OCI-LY1 (cell line): ENCODE measurements at regions not wholly inside any gene's neighbourhood (a gene's known extent, or its start where the extent isn't known, plus 50 kb on each side); places are given as distances from the start of the nearest gene placed in this dataset.
"Not testable (repeated sequence)": the region's sequence is repeated elsewhere in the genome, so short reads cannot be mapped to it uniquely, and the experiment has no call there.

ENCODE experiments used
- H2AFZ ChIP-seq: fragments of 200-600 bp; sonication (generic), shearing (Covaris generic); 2 replicates; pipeline ENCODE4 v1.6.0; 2014; ENCODE audit warnings: antibody characterized with exemption, mild to moderate bottlenecking, low read length
- H3F3A ChIP-seq: fragments of 200-600 bp; sonication (generic), shearing (Covaris generic); 2 replicates; pipeline ENCODE4 v1.6.0; 2014; ENCODE audit warnings: mild to moderate bottlenecking, antibody characterized with exemption, low read length, moderate library complexity; ENCODE audit not compliant: insufficient read depth
- H3K27ac ChIP-seq: fragments of 200-600 bp; sonication (generic); 2 replicates; pipeline ENCODE4 v1.5.1; 2014; ENCODE audit warnings: low read length, mixed run types, mild to moderate bottlenecking, low read depth; ENCODE audit not compliant: poor library complexity, severe bottlenecking
- H3K27me3 ChIP-seq: fragments of 200-600 bp; sonication (generic); 2 replicates; pipeline ENCODE4 v1.6.0; 2014; ENCODE audit warnings: antibody characterized with exemption, mild to moderate bottlenecking, low read length, moderate library complexity; ENCODE audit not compliant: insufficient read depth
- H3K36me3 ChIP-seq: fragments of 200-600 bp; sonication (generic); 2 replicates; pipeline ENCODE4 v1.6.1; 2014; ENCODE audit warnings: mild to moderate bottlenecking, antibody characterized with exemption, low read length, moderate library complexity, mixed read lengths; ENCODE audit not compliant: insufficient read depth
- H3K4me1 ChIP-seq: fragments of 200-600 bp; sonication (generic); 2 replicates; pipeline ENCODE4 v1.5.1; 2014; ENCODE audit warnings: mild to moderate bottlenecking, low read length, moderate library complexity; ENCODE audit not compliant: insufficient read depth, severe bottlenecking
- H3K4me2 ChIP-seq: fragments of 200-600 bp; sonication (generic), shearing (Covaris generic); 2 replicates; pipeline ENCODE4 v1.6.1; 2014; ENCODE audit warnings: low read length
- H3K4me3 ChIP-seq: fragments of 200-600 bp; sonication (generic); 2 replicates; pipeline ENCODE4 v1.5.1; 2014; ENCODE audit warnings: low read length, low read depth, mild to moderate bottlenecking, mixed read lengths; ENCODE audit not compliant: poor library complexity, severe bottlenecking
- H3K79me2 ChIP-seq: fragments of 200-600 bp; shearing (Covaris generic); 2 replicates; pipeline ENCODE4 v1.6.1; 2016; ENCODE audit warnings: mixed run types, low read length, mixed read lengths; ENCODE audit not compliant: insufficient read depth
- H3K9ac ChIP-seq: fragments of 200-600 bp; sonication (generic), shearing (Covaris generic); 2 replicates; pipeline ENCODE4 v1.6.1; 2014; ENCODE audit warnings: mild to moderate bottlenecking, low read length, mixed read lengths
- H3K9me2 ChIP-seq: fragments of 200-600 bp; sonication (generic), shearing (Covaris generic); 2 replicates; pipeline ENCODE4 v1.6.1; 2014; ENCODE audit warnings: low read depth, mild to moderate bottlenecking, low read length, mixed read lengths
- H3K9me3 ChIP-seq: fragments of 200-600 bp; shearing (Covaris generic); 2 replicates; pipeline ENCODE4 v1.6.1; 2014; ENCODE audit warnings: low read length, mixed read lengths
- H4K20me1 ChIP-seq: fragments of 200-600 bp; sonication (generic), shearing (Covaris generic); 2 replicates; pipeline ENCODE4 v1.6.0; 2016; ENCODE audit warnings: mild to moderate bottlenecking, low read length; ENCODE audit not compliant: insufficient read depth
- EZH2 ChIP-seq: fragments of 200-600 bp; sonication (generic), shearing (Covaris generic); IDR thresholded peaks from 2 replicates; pipeline ENCODE4 v1.8.0; 2017; ENCODE audit warnings: borderline replicate concordance, mixed run types, mild to moderate bottlenecking, antibody characterized with exemption, low read length, moderate library complexity, mixed read lengths
- TF ChIP-seq, protein P1 (sequence below): fragments of 200-600 bp; sonication (generic), shearing (Covaris generic); IDR thresholded peaks from 2 replicates; pipeline ENCODE4 v1.5.1; 2017; ENCODE audit warnings: mild to moderate bottlenecking, antibody characterized with exemption, low read length, moderate library complexity, mixed read lengths

DNA sequence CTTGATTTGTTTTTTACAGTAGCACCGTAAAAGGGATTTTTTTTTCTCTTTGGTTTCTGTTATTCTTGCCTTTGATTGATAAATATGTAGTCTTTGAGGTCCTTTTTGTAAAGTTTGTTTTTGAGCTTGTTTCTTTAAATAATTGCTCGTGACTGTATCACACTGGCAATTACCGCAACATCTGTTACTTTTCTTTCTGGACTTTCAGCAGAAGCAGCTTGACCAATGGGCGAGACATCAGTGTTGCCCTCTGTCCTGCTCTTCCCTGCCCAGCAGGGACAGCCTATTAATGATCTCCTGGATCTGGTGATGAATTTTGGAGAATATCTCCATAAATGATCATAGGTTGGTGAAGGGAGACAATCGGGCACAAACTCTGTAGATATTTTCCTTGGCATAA lies 74.9 kb downstream of the TDRD15 start:
- Histone ChIP-seq H3K9ac (no peak overlapping the region), H3K79me2 (no peaks in the 10 kb centered on the region), H3K36me3 (no peaks in the 10 kb centered on the region), H3K4me1 (no peaks in the 10 kb centered on the region), H3F3A (no peaks in the 10 kb centered on the region), H3K4me2 (no peak overlapping the region), H4K20me1 (no peaks in the 10 kb centered on the region), H3K9me3 (no peaks in the 10 kb centered on the region), H3K27me3 (no peaks in the 10 kb centered on the region), H3K4me3 (no peak overlapping the region), H2AFZ (no peak overlapping the region), H3K9me2 (no peaks in the 10 kb centered on the region), H3K27ac (no peak overlapping the region)
- TF ChIP-seq, protein P1, sequence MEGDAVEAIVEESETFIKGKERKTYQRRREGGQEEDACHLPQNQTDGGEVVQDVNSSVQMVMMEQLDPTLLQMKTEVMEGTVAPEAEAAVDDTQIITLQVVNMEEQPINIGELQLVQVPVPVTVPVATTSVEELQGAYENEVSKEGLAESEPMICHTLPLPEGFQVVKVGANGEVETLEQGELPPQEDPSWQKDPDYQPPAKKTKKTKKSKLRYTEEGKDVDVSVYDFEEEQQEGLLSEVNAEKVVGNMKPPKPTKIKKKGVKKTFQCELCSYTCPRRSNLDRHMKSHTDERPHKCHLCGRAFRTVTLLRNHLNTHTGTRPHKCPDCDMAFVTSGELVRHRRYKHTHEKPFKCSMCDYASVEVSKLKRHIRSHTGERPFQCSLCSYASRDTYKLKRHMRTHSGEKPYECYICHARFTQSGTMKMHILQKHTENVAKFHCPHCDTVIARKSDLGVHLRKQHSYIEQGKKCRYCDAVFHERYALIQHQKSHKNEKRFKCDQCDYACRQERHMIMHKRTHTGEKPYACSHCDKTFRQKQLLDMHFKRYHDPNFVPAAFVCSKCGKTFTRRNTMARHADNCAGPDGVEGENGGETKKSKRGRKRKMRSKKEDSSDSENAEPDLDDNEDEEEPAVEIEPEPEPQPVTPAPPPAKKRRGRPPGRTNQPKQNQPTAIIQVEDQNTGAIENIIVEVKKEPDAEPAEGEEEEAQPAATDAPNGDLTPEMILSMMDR: no peak
- no peak for TF ChIP-seq EZH2

DNA sequence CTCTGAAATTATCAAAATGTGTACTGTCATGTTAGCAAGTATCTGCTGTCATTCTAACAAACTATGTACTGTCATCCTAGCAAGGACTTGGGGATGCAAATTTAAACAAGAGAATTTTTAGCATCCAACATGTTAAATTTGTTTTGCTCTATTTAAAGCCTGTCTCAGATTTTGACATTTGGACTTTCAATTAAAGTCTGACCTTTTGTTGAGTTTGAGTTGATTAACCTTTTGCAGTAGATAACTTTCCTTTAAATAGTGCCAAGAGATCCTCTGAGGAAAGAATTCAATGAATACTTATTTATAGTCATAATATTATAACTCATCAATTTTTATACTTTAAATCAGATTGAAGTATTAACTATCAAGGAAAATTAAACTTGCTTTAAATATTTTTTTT lies 80.2 kb downstream of the TDRD15 start:
- no peaks in the 10 kb centered on the region for H3K36me3 ChIP-seq
- no peak overlapping the region for H3K4me3 ChIP-seq
- H3K4me1 ChIP-seq: no peaks in the 10 kb centered on the region
- H3F3A ChIP-seq: no peaks in the 10 kb centered on the region
- no peaks in the 10 kb centered on the region for H3K79me2 ChIP-seq
- no peak overlapping the region for H3K4me2 ChIP-seq
- H2AFZ ChIP-seq: no peak overlapping the region
- H3K27ac ChIP-seq: no peak overlapping the region
- no peaks in the 10 kb centered on the region for H4K20me1 ChIP-seq
- no peaks in the 10 kb centered on the region for H3K9me3 ChIP-seq
- H3K9ac ChIP-seq: no peak overlapping the region
- no peaks in the 10 kb centered on the region for H3K27me3 ChIP-seq
- no peaks in the 10 kb centered on the region for H3K9me2 ChIP-seq
- no peak for TF ChIP-seq EZH2
- TF ChIP-seq, protein P1: no peak

DNA sequence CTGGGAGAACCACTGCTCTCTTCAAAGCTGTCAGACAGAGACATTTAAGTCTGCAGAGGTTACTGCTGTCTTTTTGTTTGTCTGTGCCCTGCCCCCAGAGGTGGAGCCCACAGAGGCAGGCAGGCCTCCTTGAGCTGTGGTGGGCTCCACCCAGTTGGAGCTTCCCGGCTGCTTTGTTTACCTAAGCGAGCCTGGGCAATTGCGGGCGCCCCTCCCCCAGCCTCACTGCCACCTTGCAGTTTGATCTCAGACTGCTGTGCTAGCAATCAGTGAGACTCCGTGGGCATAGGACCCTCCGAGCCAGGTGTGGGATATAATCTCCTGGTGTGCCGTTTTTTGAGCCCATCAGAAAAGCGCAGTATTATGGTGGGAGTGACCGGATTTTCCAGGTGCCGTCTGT lies 90.3 kb downstream of the TDRD15 start:
- H3K4me3 ChIP-seq, H3K36me3 ChIP-seq, H3K9me3 ChIP-seq, H3K4me1 ChIP-seq, H3K9ac ChIP-seq, H4K20me1 ChIP-seq, H3K9me2 ChIP-seq, H2AFZ ChIP-seq, H3K27me3 ChIP-seq, H3K79me2 ChIP-seq, H3K4me2 ChIP-seq, H3K27ac ChIP-seq, H3F3A ChIP-seq: not testable (repeated sequence)

GRCh38 chr2:21217442-21217841 lies 93.7 kb downstream of the TDRD15 start:
- Histone ChIP-seq H3K4me1 (no peaks in the 10 kb centered on the region), H2AFZ (no peak overlapping the region), H3K4me3 (no peak overlapping the region), H3K9me3 (no peaks in the 10 kb centered on the region), H3K27me3 (no peaks in the 10 kb centered on the region), H3K9me2 (no peaks in the 10 kb centered on the region), H3K27ac (no peak overlapping the region), H3F3A (no peaks in the 10 kb centered on the region), H3K79me2 (no peaks in the 10 kb centered on the region), H3K9ac (no peak overlapping the region), H3K36me3 (no peaks in the 10 kb centered on the region), H4K20me1 (no peaks in the 10 kb centered on the region), H3K4me2 (no peak overlapping the region)
- TF ChIP-seq, protein P1: no peak
- TF ChIP-seq EZH2: no peak
